NCI-H460 (cell line): ENCODE measurements at regions not wholly inside any gene's neighbourhood (a gene's known extent, or its start where the extent isn't known, plus 50 kb on each side); places are given as distances from the start of the nearest gene placed in this dataset.
"Not testable (repeated sequence)": the region's sequence is repeated elsewhere in the genome, so short reads cannot be mapped to it uniquely, and the experiment has no call there.

ENCODE experiments used
- DNase-seq: peaks from one replicate; pipeline ENCODE4 v3.0.0-alpha.2; 2016; ENCODE audit warnings: low read depth; ENCODE audit errors: extremely low read depth

DNA sequence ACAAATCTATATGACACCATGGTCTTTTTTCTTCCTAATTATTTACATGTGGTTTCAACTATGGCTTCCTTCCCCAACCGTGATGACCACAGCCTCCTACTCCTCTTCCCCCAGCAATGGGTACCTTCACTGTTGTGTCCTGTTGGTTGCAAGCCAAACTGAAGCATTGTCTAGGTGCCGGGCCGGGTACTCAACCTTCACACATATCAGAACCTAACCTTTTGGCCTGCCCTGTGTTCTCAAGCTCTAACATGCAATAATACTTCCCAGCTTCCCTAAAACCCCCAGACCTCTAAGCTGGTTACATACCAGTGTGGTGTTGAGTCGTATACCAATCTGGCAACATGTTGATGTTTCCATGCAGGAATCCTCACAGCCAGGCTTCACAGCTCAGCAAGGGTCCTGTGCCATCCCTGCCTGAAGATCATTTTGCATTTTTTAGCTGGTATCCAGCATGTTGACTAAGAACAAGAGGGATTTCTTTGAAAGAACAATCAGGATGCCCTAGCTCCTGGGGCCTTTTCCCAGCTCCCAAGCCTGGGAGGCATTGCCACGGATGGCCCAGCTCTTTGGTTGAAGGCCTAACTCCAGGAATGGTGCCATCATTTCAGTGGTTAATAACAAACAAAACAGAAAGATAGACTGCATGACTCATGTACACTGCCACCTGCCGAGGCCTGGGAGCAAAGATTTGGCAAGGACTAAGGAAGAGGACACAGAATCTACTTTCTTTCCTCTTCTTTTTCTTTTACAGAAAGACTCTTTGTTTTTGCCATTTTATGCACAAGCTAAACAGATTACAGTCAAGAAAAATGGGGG is 373.7 kb upstream of the SALL1 start:
- no peak for DNase-seq

DNA sequence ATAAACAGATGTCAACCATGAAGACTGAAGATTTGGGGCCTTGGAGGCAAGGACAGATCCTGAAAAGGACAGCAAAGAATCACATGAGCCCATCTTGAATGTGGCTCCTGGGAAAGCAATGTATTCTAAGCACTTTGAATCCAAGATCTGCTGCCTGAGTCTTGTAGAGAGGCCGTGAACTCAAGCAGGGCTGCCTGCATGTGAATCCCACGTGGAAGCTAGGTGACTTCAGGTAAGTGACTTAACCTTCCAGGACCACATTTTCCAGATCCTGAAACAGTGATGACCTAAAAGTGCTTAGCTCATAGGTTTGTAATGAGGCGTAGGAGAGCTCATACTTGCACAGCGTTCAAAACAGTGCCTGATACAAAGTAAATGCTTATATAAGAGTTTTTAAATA is 373.0 kb upstream of the SALL1 start:
- DNase-seq = no peak

DNA sequence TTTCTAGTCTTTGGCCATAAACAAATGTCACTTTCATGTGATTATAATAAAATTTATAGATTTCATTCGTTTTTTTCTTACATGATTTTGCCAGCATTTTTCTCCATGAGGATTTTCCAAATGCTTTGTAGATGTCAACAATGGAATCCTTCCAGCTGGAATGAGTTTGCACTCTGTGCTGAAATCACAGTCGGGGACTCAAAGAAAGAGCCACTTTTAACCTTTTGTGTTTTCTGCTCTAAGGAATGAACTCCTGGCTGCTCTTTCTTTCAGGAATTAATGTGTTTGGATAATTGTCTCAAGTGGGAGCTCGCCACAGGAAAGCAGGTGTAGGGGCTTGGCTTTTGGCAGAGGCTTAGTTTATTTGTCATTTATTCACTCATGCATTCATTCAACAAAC is 372.3 kb upstream of the SALL1 start:
- DNase-seq = no peak

DNA sequence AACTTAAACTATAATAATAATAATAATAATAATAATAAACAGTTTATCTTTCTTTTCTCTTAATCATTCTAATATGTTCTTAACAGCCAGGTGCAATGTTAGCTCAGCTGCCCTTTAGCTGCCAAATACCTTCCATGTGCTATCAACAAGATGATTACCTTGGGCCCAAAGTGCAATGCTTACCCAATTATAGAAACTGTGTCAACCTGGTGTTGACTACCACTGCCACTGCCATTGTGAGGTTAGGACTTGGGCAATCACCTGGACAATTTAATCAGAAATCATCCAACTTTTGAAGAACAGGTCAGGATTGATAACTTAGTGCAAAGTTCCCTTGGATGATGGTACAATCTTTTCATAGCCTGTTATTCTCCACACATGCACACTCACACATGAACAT is 371.8 kb upstream of the SALL1 start:
- DNase-seq = no peak

DNA sequence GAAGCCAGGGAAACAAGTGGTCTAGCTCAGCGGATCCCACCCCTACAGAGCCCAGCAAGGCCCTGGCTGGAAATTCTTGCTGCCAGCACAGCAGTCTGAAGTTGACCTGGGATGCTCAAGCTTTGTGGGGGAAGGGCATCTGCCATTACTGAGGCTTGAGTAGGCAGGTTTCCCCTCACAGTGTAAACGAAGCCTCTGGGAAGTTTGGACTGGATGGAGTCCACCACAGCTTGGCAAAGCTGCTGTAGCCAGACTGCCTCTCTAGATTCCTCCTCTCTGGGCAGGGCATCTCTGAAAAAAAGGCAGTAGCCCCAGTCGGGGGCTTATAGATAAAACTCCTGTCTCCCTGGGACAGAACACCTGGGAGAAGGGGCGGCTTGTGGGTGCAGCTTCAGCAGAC is 365.9 kb upstream of the SALL1 start:
- not testable (repeated sequence) for DNase-seq

DNA sequence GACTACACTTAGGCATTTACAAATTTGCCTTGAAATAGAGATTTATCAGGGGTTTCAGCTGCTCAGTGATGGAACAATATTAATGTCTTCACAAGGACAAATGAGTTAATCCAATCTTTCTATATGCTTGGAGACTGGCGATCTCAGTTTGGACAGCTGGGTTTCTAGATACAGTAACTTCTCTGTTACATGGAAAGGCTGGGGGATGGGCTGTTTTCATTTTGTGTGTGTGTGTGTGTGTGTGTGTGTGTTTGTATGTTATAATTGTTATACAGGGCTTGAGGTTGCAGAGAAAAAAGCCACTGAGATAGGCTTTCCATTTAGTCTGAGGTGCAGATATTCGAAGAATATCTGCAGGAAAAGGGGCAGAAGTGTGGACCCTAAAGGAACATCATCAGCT is 359.3 kb upstream of the SALL1 start:
- DNase-seq = no peak

DNA sequence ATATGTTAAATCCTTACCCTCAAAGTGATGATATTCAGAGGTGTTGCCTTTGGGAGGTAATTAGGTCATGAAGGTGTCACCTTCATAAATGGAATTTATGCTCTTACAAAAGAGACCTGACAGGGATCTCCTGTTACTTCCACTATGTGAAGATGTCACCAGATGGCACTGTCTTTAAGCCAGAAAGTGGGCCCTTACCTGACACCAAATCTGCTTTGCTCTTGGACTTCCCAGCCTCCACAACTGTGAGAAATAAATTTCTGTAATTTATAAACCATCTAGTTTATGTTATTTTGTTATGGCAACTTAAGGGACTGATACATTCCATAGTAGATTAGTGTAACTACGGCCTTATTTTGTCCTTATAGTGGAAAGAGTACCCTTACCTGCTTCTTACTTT is 358.3 kb upstream of the SALL1 start:
- no peak for DNase-seq

DNA sequence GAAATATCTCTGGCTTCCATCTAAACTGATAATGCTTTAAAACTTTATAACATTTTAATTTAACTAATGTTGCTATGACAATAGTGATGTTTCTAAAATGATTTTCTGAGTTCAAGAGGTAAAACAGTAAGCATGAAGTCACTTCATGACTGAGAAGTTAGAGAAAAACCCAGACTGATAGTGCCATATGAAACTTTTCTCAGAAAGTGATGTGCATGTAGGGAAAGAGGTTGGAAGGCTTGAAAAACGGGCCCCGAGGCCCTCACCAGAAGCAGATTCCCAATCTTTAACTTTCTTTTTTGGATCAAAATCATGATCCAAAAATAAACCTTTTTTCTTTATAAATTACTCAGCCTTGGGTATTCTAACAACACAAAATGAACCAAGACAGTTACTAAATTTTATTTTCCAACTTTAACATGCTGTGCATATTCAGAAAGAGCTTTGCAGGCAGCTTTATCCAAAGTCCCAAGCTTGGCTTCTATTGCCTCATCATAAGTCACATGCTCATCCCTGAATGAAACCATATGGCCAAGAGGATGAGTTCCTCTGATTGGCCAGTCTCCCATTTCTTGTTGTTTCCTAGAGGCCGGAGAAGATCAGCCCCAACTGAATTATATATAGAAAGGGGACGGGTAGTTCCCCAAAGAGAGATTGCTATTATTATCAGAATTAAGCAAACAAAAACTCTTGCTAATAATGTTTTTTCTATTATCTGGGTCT is 357.6 kb upstream of the SALL1 start:
- DNase-seq = no peak

DNA sequence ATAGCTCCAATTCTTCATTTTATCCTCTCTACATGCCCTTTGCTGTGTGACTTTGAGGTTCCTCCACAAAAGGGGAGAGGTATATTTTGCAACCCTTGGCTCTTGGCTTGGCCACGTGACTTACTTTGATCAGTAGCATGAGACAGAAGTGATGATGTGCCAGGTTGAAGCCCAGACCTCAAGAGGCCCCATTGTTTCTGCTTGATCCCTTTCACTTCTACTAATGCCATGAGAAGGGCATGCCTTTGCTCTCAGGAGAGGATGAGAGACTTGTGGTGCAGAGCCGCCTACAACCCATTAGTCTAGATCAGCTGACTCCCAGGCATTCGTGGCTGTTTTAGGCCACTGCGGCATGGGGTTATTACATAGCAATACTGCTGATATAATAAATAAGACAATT is 356.2 kb upstream of the SALL1 start:
- no peak for DNase-seq

DNA sequence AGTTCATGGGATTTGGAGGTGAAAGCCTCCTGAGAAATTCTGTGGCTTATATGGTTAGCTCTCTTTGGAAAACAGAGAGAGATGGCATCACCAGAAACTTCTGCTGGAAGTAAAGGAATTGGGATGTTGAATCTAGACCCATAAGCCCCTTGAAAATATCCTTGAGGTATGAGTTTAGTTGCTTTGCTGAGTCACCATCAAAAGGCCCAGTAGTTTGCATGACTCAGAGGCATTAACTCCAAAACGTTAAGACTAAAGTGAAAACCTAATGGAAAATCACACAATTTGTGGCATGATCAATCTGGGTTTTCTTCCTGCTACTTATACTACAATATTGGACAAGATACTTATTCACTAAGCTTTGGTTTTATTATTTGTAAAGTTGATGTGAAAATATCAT is 349.2 kb upstream of the SALL1 start:
- no peak for DNase-seq

DNA sequence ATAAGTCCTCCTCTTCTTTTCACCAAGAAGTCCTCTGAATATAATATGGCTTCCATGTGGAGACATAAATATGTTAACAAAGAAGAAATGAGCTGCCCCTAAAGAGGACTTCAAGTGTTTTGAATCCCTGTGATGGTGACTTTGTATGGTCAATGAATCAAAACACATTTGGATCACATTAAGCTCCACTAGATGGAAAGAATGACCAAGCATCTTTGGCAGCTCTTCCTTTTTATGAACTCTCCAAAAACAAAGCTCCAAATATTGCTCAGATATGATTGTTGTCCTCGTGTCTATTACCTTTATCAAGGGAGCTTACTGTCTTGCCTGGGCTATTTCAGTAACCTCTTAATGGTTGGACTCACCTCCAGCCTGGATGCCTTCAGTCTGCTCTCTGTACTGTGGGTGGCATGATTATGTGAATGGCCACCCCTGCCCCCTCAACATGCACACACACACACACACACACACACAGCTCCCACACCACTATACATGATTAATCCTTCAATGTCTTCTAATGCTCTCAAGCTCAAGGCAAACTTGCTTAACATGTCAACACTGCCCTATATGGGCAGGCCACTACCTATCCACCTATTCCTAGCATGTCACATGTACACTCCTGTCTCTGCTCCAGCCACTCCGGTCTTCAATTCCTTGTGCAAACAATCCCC is 346.6 kb upstream of the SALL1 start:
- no peak for DNase-seq

DNA sequence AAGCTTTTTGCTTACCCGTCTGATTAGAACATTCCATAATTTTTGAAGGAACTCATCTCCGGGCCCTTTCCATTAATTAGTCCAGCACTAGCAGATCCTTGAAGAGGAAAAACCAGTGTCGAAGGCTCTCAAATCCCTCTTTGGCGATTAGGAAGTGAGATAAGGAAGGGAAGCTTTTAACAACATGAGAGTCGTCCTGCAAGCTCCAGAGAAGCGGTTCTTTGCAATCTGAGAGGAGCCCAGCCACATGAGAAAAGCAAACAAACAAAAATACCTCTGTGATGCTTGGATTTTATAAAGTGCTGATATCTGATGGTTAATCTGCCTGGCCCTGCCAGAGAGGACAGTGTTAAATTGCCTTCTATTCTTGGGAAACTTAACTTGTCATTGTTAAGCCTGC is 339.8 kb upstream of the SALL1 start:
- no peak for DNase-seq

DNA sequence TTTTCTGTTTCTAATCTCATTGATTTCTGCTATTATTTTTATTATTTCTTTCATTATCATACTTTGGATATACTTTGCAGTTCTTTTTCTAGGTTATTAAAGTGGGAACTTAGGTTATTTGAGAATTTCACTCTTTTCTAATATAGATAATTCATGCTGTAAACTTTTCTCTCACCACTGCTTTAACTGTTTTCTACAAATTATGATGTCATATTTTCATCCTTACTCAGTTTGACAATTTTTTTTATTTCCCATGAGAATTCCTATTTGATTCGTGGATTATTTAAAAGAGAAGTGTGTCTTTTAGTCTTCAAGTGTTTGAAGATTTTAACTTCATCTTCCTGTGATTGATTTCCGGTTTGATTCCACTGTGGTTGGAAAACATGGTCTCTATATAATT is 336.8 kb upstream of the SALL1 start:
- DNase-seq = no peak

DNA sequence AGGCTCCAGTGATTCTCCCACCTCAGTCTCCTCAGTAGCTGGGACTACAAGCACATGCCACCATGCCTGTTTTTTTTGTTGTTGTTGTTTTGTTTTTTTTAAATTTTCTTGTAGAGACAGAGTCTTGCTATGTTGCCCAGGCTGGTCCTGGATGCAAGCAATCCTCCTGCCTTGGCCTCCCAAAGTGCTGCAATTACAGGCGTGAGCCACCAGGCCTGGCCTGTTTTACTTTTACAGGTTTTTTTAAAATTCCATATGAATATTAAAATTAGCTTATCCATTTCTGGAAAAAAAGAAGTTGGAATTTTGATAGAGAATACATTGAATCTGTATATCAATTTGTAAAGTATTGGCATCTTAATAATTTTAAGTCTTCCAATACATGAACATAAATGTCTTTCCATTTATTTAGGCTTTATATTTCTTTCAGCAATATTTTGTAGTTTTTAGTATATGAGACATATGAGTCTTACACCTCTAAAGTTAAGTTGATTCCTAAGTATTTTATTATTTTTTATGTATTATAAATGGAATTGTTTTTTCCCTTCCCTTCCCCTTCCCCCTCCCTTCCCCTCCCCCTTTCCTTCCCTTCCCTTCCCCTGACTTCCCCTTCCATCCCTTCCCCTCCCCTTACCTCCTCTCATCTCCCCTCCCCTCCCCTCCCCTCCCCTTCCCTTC is 323.5 kb upstream of the SALL1 start:
- no peak for DNase-seq

DNA sequence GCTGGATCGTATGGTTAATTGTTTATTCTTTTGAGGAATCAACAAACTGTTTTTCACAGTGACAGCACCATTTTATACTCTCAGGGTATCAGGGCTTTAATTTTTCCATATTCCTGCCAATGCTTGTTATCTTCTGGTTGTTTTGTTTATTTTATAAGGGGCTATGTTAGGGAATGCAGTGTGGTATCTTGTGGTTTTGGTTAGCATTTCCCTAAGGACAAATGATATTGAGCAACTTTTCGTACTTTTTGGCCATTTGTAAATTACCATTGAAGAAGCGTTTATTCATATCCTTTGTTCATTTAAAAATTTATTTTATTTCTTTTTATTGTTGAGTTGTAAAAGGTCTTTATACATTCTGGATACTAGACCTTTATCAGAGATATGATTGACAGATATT is 322.0 kb upstream of the SALL1 start:
- DNase-seq = no peak

DNA sequence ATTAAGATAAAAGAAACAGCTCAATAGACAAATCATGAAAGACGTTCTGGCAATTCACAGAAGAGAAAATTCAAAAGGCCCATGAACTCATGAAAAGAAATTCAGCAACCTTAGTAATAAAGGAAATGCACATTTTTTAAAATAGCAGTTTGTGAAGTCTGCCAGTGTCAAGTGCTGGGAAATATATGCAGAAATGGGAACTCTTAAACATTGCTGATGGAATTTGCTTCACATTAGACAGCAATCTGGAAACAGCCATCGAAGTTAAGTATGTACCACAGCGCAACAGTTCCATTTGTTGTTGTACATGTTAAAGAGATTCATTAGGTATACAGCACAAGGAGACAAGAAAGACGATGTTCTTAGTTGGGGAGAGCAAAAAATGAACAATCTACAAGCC is 319.4 kb upstream of the SALL1 start:
- DNase-seq = no peak

DNA sequence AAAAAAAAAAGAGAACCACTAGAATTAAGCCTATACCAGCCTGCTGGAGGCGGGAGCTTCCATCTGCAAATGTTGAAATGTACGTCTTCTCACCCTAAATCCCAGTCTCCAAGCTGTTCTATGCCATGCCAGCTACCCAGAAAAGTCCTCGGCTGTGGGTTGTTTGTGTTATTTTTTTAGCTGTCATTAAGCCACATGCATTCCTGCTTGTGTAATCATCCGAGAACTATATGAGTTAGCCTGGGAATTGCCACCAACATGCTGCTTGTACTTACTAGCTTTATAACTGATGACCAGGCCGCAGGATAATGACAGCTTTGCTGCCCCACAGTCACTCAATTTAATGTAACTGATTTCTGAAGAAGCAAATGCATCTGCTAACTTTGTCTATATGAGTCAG is 313.9 kb upstream of the SALL1 start:
- no peak for DNase-seq

DNA sequence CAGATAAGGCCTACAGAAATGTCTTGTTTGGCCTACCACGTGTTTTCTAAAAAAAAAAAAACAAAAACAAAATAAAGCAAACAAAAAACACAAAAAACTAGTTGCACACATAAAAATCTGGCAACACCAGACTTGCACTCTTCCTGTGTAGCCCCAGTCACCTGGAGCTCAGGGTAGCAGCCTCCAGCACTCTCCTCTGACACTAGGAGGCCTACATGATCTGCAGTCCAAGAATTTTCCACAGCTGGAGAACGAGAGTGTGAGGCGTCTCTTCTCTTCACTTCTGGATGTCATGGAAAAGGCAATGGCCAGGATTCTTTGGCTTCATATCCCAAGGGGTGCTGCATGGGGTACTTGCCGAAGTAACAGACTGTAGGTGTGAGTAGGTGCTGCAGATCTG is 310.2 kb upstream of the SALL1 start:
- no peak for DNase-seq

DNA sequence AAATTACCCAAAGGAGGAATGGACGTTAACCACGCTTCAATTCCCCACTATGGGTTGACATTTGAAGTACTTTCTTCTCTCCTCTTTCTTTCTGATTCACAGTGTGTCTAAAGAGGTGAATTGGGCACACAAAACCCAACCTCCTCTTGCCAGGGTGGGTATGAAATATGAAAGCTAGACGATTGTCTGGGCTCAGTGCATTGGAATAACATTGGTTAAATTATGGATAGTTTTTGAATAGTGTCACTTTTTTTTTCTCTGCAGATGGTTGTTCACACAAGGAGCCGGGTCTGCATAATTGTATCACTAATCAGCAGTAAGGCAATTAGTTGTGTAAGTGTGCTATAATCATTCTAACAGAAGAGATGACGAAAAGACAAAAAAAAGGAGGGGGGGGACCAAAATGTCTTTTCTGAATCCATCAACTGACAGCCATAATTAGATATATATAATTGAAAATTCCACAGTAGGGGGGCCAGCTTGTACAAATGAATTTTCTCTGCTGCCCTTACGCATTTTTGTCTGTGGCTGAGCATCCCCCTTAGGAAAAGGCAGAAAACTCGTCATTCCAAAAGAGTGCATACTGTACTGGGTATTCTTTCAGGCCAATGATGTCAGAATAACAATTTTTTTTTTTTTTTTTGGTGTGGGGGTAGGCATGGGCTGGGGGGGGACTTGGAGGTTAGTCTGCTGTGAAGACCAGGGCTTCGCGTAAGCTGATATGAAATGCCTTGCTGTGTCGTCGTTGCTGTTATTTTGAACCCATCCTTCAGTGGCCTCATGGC is 307.5 kb upstream of the SALL1 start:
- DNase-seq = no peak

DNA sequence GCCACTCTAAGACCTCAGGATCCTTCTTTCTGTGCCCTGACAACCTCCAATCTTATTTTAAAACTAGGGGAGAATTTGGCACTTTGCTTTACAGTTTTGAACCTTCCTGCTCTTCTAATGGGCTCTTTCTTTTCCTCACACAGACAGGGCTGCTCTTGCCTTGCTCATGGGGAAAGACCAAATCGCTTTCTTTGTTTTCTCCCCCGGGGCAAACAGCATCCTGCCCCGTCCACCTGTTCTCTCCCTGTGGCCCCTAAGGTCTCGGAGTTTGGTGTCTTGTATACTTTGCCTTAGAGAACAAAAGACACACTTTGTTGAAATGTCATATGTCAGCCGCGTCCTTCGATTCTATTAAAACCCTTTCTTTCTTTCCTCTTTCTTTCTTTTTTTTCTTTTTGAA is 306.7 kb upstream of the SALL1 start:
- DNase-seq = no peak

DNA sequence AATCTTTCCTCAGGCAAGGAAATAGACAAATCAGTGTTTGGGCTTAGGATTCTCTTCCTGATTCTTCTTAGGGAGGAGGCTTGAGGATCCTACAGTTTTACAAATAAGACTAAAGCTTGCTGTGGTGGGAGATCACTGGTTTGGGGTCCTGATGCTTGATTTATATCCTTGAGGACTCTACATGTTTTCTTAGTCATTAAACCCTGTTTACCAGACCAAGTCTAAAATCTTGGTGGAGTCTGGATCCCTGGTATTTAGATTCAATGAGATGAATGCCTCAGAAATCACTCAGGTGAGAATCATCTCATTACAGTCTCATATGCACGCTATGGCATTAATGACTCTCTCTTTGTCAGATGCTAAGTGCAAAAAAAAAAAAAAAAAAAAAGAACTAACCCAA is 304.3 kb upstream of the SALL1 start:
- DNase-seq = no peak
